OCI-LY7 (cell line): ENCODE measurements at regions not wholly inside any gene's neighbourhood (a gene's known extent, or its start where the extent isn't known, plus 50 kb on each side); places are given as distances from the start of the nearest gene placed in this dataset.

Experiments used
- CTCF ChIP-seq: fragments of 200-600 bp; sonication (generic); conservative IDR thresholded peaks from 2 replicates; pipeline ENCODE4 v1.5.1; 2014; ENCODE audit warnings: mild to moderate bottlenecking, antibody characterized with exemption, low read length, moderate library complexity, mixed read lengths
- EZH2phosphoT487 ChIP-seq: fragments of 200-600 bp; sonication (generic); IDR thresholded peaks from 2 replicates; pipeline ENCODE4 v1.6.1; 2018; ENCODE audit warnings: low read depth, borderline replicate concordance, mild to moderate bottlenecking, mixed run types, antibody characterized with exemption, low read length, moderate library complexity, mixed read lengths

GRCh38 chr1:219697682-219698081 lies 84.8 kb upstream of the ZC3H11B start:
- no peak for TF ChIP-seq CTCF
- no peak for TF ChIP-seq EZH2phosphoT487
